ENCODE measurements at regions not wholly inside any gene's neighbourhood (a gene's known extent, or its start where the extent isn't known, plus 50 kb on each side); places are given as distances from the start of the nearest gene placed in this dataset.

DNA sequence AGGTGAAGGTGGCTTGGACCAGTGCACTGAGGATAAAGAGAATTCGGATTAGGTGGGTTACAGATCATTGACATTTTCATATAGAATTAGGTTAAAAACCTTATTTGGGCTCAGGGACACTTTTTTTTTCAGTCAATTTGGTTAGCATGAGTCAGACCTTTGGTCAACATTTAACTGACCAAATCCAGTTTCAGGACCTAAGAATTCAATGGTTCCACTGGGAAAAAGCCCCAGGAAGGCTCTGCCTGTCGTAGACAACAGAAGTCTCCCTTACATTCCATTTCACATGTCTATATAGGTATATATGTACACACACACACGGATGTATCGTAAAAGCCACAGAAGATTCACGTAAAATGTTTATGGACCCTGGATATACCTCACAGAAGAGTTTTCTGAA, 184.2 kb upstream of the RREB1 start:
- TF ChIP-seq, protein P1, sequence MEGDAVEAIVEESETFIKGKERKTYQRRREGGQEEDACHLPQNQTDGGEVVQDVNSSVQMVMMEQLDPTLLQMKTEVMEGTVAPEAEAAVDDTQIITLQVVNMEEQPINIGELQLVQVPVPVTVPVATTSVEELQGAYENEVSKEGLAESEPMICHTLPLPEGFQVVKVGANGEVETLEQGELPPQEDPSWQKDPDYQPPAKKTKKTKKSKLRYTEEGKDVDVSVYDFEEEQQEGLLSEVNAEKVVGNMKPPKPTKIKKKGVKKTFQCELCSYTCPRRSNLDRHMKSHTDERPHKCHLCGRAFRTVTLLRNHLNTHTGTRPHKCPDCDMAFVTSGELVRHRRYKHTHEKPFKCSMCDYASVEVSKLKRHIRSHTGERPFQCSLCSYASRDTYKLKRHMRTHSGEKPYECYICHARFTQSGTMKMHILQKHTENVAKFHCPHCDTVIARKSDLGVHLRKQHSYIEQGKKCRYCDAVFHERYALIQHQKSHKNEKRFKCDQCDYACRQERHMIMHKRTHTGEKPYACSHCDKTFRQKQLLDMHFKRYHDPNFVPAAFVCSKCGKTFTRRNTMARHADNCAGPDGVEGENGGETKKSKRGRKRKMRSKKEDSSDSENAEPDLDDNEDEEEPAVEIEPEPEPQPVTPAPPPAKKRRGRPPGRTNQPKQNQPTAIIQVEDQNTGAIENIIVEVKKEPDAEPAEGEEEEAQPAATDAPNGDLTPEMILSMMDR (IDR thresholded peaks at IDR 0.05) = no peak
- H3K27ac ChIP-seq = no peak overlapping the region
- no peaks in the 10 kb centered on the region for H3K27me3 ChIP-seq (ENCODE audit: low read depth)
- no peaks in the 10 kb centered on the region for H3K36me3 ChIP-seq
- intact Hi-C loops (cut with DNase I) = no loop called here
- DNase-seq (no peak), ATAC-seq (no peak)
- H3K4me3 ChIP-seq = no peak overlapping the region
- no peaks in the 10 kb centered on the region for H3K4me1 ChIP-seq
- no peaks in the 10 kb centered on the region for H3K9me3 ChIP-seq

DNA sequence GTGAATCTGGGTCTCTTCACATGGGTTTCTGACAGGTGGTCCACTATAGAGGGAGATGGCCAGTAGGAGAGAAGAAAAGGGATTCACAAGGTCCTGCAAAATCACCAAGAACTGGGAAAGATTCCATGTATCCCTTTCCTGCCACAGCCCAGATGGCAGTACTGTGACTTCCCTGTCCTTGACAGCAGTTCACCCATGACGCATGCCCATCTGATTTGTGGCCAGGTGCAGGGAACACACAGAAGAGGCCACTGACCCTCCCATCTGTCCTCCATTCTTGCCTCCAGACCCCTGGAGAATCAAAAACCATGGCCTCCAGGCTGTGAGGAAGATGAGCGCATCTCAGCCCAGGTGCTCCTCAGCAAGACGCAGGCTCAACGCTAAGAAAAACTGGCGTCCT, 183.1 kb upstream of the RREB1 start:
- Histone ChIP-seq H3K27ac (no peak overlapping the region), H3K9me3 (no peaks in the 10 kb centered on the region), H3K4me3 (no peak overlapping the region), H3K27me3 (ENCODE audit: low read depth) (no peaks in the 10 kb centered on the region), H3K36me3 (no peaks in the 10 kb centered on the region), H3K4me1 (no peaks in the 10 kb centered on the region)
- ATAC-seq (no peak), DNase-seq (no peak)
- intact Hi-C loops (cut with DNase I) = no loop called here
- TF ChIP-seq, protein P1 (IDR thresholded peaks at IDR 0.05) = no peak

DNA sequence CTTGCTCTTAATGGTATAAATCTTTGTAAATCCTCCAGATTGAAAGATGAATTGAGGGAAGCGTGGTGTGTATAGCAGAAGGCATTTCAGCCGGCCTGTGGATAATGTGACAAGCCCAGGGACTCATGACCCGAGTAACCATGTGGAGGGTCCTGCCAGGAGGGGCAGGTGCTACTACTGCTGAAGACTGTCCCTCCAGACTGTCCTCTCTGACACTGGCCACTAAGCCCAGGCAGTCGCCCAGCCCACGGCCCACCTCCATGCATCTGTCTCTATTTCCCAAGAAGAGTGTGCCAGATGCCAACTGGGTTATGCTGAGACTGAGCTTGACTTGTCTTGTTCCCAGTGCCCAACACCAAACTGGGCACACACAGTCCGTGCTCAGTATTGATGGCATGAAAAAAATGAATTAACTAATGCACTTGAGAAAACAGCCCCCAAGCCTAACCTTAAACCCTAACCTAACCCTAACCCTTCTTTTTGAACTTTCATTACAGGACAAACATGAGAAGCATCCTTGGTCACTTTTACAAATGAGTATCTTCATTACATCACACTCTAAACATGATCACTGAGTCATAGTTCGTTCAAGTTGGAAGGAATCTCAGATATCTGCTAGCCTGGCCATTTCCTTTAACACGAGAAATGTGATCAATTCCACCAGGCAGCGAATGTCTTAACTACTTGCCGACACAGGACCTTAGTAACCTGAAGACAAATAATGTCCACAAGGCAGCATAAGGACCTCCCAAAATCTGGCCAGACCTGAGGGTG, 182.2 kb upstream of the RREB1 start:
- H3K27me3 ChIP-seq (ENCODE audit: low read depth) = no peaks in the 10 kb centered on the region
- H3K9me3 ChIP-seq = no peaks in the 10 kb centered on the region
- intact Hi-C loops (cut with DNase I) = no loop called here
- H3K27ac ChIP-seq = no peak overlapping the region
- H3K36me3 ChIP-seq = no peaks in the 10 kb centered on the region
- H3K4me3 ChIP-seq = no peak overlapping the region
- TF ChIP-seq, protein P1 (IDR thresholded peaks at IDR 0.05) = no peak
- DNase-seq (no peak), ATAC-seq (no peak)
- H3K4me1 ChIP-seq = no peaks in the 10 kb centered on the region

GRCh38 chr6:6926856-6927255, 180.9 kb upstream of the RREB1 start:
- TF ChIP-seq, protein P1 (IDR thresholded peaks at IDR 0.05) = no peak
- H3K27ac ChIP-seq = peak overlapping the region; percentile 44

DNA sequence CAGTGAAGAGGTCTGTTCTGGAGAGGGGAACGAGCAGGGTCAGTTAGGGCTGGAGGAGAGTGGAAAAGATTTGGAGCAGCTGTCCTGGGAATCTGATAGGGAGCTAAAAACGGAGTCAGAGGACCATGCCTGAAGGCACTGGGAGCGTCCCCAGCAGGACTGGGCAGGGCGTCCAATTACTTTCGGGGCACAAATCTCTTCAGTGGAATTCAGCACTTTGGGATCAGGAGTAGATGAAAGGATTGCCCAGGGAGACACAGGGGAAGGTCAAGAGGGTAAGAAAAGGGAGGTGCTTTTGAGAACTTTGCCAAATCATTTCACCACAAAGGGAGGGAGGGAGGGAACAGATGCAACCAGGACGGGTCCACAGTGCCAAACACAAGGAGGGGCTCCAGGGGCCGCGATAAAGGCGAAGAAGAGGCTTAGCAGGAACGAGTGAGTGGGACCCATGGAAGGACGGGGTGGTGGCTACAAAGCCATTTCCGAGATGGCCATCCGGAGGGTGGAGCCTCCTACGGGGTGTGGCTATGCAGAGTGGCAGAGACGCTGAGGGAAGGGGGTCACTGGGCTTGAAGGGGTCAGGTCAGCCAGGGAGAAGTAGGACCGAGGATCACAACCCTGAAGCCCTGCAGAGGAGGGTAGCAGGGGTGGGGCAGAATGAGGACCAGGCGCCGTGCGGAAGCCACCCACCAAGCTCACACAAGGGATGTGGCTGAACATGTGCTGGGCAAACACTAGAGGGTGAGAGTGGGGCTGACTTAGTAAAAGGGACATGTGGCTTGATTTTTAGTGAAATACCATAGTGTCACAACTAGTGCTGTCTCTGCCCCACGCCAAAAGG, 180.0 kb upstream of the RREB1 start:
- no peaks in the 10 kb centered on the region for H3K27me3 ChIP-seq (ENCODE audit: low read depth)
- intact Hi-C loops (cut with DNase I) = no loop called here
- H3K4me3 ChIP-seq = peak overlapping the region; percentile 21
- no peaks in the 10 kb centered on the region for H3K9me3 ChIP-seq
- peak; percentile 77 to 89 for ATAC-seq
- H3K36me3 ChIP-seq = no peaks in the 10 kb centered on the region
- H3K4me1 ChIP-seq = peaks cover 10% of the 10 kb centered on the region
- H3K27ac ChIP-seq = peak overlapping the region; percentile 44
- TF ChIP-seq, protein P1 (IDR thresholded peaks at IDR 0.05) = peak; percentile 12
- DNase-seq = peak; percentile 79

More at GRCh38 chr6:6926856-6927255, 180.9 kb upstream of the RREB1 start:
- intact Hi-C loops (cut with DNase I) = no loop called here
- no peak for DNase-seq
- no peak for ATAC-seq
- peaks cover 10% of the 10 kb centered on the region for H3K4me1 ChIP-seq
- H3K9me3 ChIP-seq = no peaks in the 10 kb centered on the region
- no peaks in the 10 kb centered on the region for H3K36me3 ChIP-seq
- H3K27me3 ChIP-seq (ENCODE audit: low read depth) = no peaks in the 10 kb centered on the region
- H3K4me3 ChIP-seq = no peak overlapping the region
